Parathyroid adenoma (tissue), 2 donors: ENCODE measurements at regions not wholly inside any gene's neighbourhood (a gene's known extent, or its start where the extent isn't known, plus 50 kb on each side); places are given as distances from the start of the nearest gene placed in this dataset.

ENCODE experiments used
- H2AFZ ChIP-seq: fragments of 300-600 bp; sonication (generic); one replicate; pipeline ENCODE4 v1.7.0; 2017; ENCODE audit warnings: antibody characterized with exemption, mild to moderate bottlenecking
- H3K27ac ChIP-seq: fragments of 300-600 bp; sonication (generic); one replicate; pipeline ENCODE4 v1.7.0; 2017
- H3K27me3 ChIP-seq: fragments of 300-600 bp; sonication (generic); one replicate; pipeline ENCODE4 v1.7.0; 2017; ENCODE audit warnings: low read length; ENCODE audit not compliant: control insufficient read depth, insufficient read depth
- H3K36me3 ChIP-seq: fragments of 300-600 bp; sonication (generic); one replicate; pipeline ENCODE4 v1.7.0; 2017; ENCODE audit warnings: low read length; ENCODE audit not compliant: control insufficient read depth, insufficient read depth
- H3K4me1 ChIP-seq: fragments of 300-600 bp; sonication (generic); one replicate; pipeline ENCODE4 v1.7.0; 2017; ENCODE audit warnings: control low read depth
- H3K4me2 ChIP-seq: fragments of 300-600 bp; sonication (generic); one replicate; pipeline ENCODE4 v1.7.0; 2017; ENCODE audit warnings: low read length
- H3K4me3 ChIP-seq: fragments of 300-600 bp; sonication (generic); one replicate; pipeline ENCODE4 v1.7.0; 2017; ENCODE audit warnings: low read depth, low read length
- H3K79me2 ChIP-seq: fragments of 300-600 bp; sonication (generic); one replicate; pipeline ENCODE4 v1.7.0; 2017; ENCODE audit warnings: control low read depth
- H3K9ac ChIP-seq: fragments of 300-600 bp; sonication (generic); one replicate; pipeline ENCODE4 v1.7.0; 2017; ENCODE audit warnings: mild to moderate bottlenecking
- H3K9me3 ChIP-seq: fragments of 300-600 bp; sonication (generic); one replicate; pipeline ENCODE4 v1.7.0; 2017; ENCODE audit warnings: low read length; ENCODE audit not compliant: control insufficient read depth
- TF ChIP-seq, protein P1 (sequence below): fragments of 300-600 bp; sonication (generic); IDR thresholded peaks from one replicate; pipeline ENCODE4 v1.7.0; 2017; ENCODE audit warnings: antibody characterized with exemption, mild to moderate bottlenecking
- donor health status: primary hyperparathyroidism.

DNA sequence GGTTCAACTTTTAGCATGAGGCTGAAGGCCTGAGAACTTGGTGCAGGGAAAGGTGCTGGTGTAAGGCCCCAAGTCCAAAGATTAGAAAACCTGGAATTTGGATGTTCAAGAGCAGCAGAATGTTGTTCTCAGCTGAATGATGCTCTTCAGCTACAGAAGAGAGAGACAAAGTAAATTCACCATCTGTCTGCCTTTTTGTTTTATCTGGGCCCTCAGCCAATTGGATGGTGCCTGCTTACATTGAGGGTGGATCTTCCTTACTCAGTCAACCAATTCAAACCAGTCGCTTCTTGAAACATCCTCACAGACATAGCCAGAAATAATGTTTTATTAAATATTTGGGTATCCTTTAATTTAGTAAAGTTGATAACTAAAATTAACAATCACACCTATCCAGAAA is 748.2 kb upstream of the ADAMTS5 start:
- H3K27ac ChIP-seq, result no peak overlapping the region
- no peak overlapping the region for H3K4me2 ChIP-seq
- H3K4me1 ChIP-seq, result no peaks in the 10 kb centered on the region
- no peak overlapping the region for H2AFZ ChIP-seq
- H3K4me3 ChIP-seq, result no peak overlapping the region
- no peaks in the 10 kb centered on the region for H3K79me2 ChIP-seq
- H3K9me3 ChIP-seq, result no peaks in the 10 kb centered on the region
- H3K27me3 ChIP-seq, result no peaks in the 10 kb centered on the region
- TF ChIP-seq, protein P1, sequence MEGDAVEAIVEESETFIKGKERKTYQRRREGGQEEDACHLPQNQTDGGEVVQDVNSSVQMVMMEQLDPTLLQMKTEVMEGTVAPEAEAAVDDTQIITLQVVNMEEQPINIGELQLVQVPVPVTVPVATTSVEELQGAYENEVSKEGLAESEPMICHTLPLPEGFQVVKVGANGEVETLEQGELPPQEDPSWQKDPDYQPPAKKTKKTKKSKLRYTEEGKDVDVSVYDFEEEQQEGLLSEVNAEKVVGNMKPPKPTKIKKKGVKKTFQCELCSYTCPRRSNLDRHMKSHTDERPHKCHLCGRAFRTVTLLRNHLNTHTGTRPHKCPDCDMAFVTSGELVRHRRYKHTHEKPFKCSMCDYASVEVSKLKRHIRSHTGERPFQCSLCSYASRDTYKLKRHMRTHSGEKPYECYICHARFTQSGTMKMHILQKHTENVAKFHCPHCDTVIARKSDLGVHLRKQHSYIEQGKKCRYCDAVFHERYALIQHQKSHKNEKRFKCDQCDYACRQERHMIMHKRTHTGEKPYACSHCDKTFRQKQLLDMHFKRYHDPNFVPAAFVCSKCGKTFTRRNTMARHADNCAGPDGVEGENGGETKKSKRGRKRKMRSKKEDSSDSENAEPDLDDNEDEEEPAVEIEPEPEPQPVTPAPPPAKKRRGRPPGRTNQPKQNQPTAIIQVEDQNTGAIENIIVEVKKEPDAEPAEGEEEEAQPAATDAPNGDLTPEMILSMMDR, result no peak
- no peak overlapping the region for H3K9ac ChIP-seq
- no peaks in the 10 kb centered on the region for H3K36me3 ChIP-seq

DNA sequence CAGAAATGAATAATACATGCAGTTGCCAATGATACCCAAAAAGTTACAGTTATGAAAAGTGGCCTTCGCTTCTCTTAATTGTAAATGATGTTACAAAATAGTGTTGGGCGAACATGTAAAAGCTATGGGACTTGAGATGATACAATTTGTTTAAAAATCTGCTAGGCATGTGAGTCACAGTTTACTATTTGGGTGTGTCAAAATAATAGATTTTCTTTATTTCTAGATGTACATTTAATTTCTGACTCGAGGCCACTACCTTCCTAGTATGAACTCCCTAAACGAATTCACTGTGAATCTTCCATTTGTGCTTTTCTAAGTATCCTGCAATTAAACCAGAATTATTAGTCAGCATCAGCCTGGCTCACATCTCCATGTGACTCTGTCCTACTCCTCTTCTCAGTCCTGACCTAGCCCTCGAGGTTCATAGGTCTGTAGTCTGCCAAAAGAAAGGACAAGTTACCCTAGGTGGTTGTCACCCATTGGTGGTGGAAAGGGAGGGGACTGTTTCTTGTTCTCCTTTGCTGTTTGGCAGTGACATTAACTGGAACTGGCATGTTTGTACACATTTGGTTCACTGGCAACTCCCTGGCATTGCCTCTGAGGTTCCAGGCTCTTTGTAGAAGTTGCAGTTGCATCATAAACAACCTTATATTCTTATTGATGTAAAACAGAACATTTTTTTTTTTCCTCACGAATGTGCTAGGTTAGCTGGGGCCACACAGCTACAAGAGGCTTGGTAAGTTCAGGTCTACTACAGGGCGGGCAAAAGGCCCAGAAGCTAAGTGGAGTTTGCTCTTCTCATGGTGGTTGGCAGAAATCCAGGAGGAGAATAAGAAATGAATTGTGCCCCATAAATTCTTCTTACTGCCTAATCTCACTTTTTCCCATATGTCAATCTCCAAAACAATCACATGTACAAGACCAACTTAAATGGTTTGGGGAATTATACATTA is 746.5 kb upstream of the ADAMTS5 start:
- TF ChIP-seq, protein P1, result no peak
- no peak overlapping the region for H3K4me3 ChIP-seq
- H3K27ac ChIP-seq, result no peak overlapping the region
- no peaks in the 10 kb centered on the region for H3K79me2 ChIP-seq
- no peaks in the 10 kb centered on the region for H3K36me3 ChIP-seq
- no peak overlapping the region for H3K4me2 ChIP-seq
- H3K9ac ChIP-seq, result no peak overlapping the region
- no peaks in the 10 kb centered on the region for H3K4me1 ChIP-seq
- H2AFZ ChIP-seq, result no peak overlapping the region
- H3K27me3 ChIP-seq, result no peaks in the 10 kb centered on the region
- H3K9me3 ChIP-seq, result no peaks in the 10 kb centered on the region

- H2AFZ ChIP-seq, result no peak overlapping the region
- H3K27me3 ChIP-seq, result no peaks in the 10 kb centered on the region
- TF ChIP-seq, protein P1, result no peak
- no peaks in the 10 kb centered on the region for H3K9me3 ChIP-seq
- no peak overlapping the region for H3K4me2 ChIP-seq
- H3K79me2 ChIP-seq, result no peaks in the 10 kb centered on the region
- no peak overlapping the region for H3K27ac ChIP-seq
- H3K4me3 ChIP-seq, result no peak overlapping the region
- no peaks in the 10 kb centered on the region for H3K4me1 ChIP-seq
- no peaks in the 10 kb centered on the region for H3K36me3 ChIP-seq
- H3K9ac ChIP-seq, result no peak overlapping the region
Measured at GRCh38 chr21:27704567-27705166, 737.8 kb upstream of the ADAMTS5 start.

DNA sequence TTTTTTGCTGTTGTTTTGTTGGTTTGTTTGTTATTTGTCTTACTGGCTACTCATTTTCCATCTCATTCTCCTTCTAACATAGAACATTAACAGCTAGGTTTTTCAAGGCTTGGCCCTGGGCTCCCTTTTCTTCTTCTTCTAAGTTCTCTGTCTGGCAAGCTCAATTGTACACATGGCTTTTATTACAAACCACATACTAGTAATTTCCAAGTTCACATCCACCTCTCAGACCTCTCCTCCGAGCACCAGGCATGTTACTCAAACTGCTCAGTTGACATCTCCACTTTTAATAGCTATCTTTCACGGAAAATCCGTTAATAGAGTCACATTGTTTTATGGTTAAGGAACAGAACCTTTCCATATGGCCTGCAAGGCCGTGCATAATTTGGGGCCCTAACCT is 736.9 kb upstream of the ADAMTS5 start:
- H3K9me3 ChIP-seq, result no peaks in the 10 kb centered on the region
- no peaks in the 10 kb centered on the region for H3K79me2 ChIP-seq
- H3K9ac ChIP-seq, result no peak overlapping the region
- no peaks in the 10 kb centered on the region for H3K27me3 ChIP-seq
- no peak overlapping the region for H3K4me2 ChIP-seq
- no peaks in the 10 kb centered on the region for H3K4me1 ChIP-seq
- TF ChIP-seq, protein P1, result no peak
- H3K27ac ChIP-seq, result no peak overlapping the region
- H3K4me3 ChIP-seq, result no peak overlapping the region
- no peak overlapping the region for H2AFZ ChIP-seq
- no peaks in the 10 kb centered on the region for H3K36me3 ChIP-seq
